ENCODE measurements at regions not wholly inside any gene's neighbourhood (a gene's known extent, or its start where the extent isn't known, plus 50 kb on each side); places are given as distances from the start of the nearest gene placed in this dataset.
A peak's percentile ranks its signal among the peaks of the same experiment; 100 is the strongest.

- peak; percentile 58 for DNase-seq
Observed at GRCh38 chr19:28971049-28971448, 241.9 kb downstream of the UQCRFS1 start.

- DNase-seq = no peak
Observed at GRCh38 chr19:28968721-28969120, 244.2 kb downstream of the UQCRFS1 start.

- DNase-seq = peak; percentile 67
Observed at GRCh38 chr19:28966737-28967399, 246.1 kb downstream of the UQCRFS1 start.

GRCh38 chr19:28964500-28964899 lies 248.5 kb downstream of the UQCRFS1 start:
- DNase-seq = no peak

GRCh38 chr19:28963486-28964250 lies 249.3 kb downstream of the UQCRFS1 start:
- peak; percentile 36 for DNase-seq

- peak; percentile 96 for DNase-seq
Observed at GRCh38 chr19:28961772-28962500, 251.0 kb downstream of the UQCRFS1 start.

- peak; percentile 92 for DNase-seq
Observed at GRCh38 chr19:28960986-28961705, 251.8 kb downstream of the UQCRFS1 start.

GRCh38 chr19:28960586-28960985 lies 252.4 kb downstream of the UQCRFS1 start:
- DNase-seq = no peak

- DNase-seq = no peak
Observed at GRCh38 chr19:28956961-28957360, 256.0 kb downstream of the UQCRFS1 start.

- DNase-seq = no peak
Observed at GRCh38 chr19:28956421-28956820, 256.5 kb downstream of the UQCRFS1 start.

GRCh38 chr19:28949535-28949934 lies 263.4 kb downstream of the UQCRFS1 start:
- no peak for DNase-seq

- no peak for DNase-seq
Observed at GRCh38 chr19:28949027-28949426, 263.9 kb downstream of the UQCRFS1 start.

GRCh38 chr19:28948566-28948965 lies 264.4 kb downstream of the UQCRFS1 start:
- no peak for DNase-seq

- DNase-seq = no peak
Observed at GRCh38 chr19:28948026-28948425, 264.9 kb downstream of the UQCRFS1 start.

GRCh38 chr19:28943651-28944050 lies 269.3 kb downstream of the UQCRFS1 start:
- no peak for DNase-seq

GRCh38 chr19:28941833-28942232 lies 271.1 kb downstream of the UQCRFS1 start:
- no peak for DNase-seq

GRCh38 chr19:28940751-28941500 lies 272.0 kb downstream of the UQCRFS1 start:
- DNase-seq = peak; percentile 92

GRCh38 chr19:28939236-28939635 lies 273.7 kb downstream of the UQCRFS1 start:
- no peak for DNase-seq

GRCh38 chr19:28936001-28936400 lies 276.9 kb downstream of the UQCRFS1 start:
- DNase-seq = no peak

- peak; percentile 70 for DNase-seq
Observed at GRCh38 chr19:28934631-28935030, 278.3 kb downstream of the UQCRFS1 start.

GRCh38 chr19:28933039-28933438 lies 279.9 kb downstream of the UQCRFS1 start:
- no peak for DNase-seq

- DNase-seq = no peak
Observed at GRCh38 chr19:28932446-28932845, 280.5 kb downstream of the UQCRFS1 start.
